DND-41 (cell line): ENCODE measurements at regions not wholly inside any gene's neighbourhood (a gene's known extent, or its start where the extent isn't known, plus 50 kb on each side); places are given as distances from the start of the nearest gene placed in this dataset.

Experiments used
- CTCF ChIP-seq: IDR thresholded peaks from 2 replicates; pipeline ENCODE4 v1.5.1; 2012; ENCODE audit warnings: borderline replicate concordance, low read length, moderate library complexity, mild to moderate bottlenecking; ENCODE audit not compliant: poor library complexity, severe bottlenecking; ENCODE audit errors: extremely low read depth
- EZH2 ChIP-seq: IDR thresholded peaks from 3 replicates; pipeline ENCODE4 v1.6.1; 2012; ENCODE audit warnings: borderline replicate concordance, low read depth, mild to moderate bottlenecking, moderate library complexity, low read length, inconsistent platforms; ENCODE audit not compliant: severe bottlenecking

GRCh38 chr13:47862841-47863240, 138.2 kb downstream of the SUCLA2 start:
- TF ChIP-seq CTCF (no peak), EZH2 (no peak)
